MCF 10A (cell line): ENCODE measurements at regions not wholly inside any gene's neighbourhood (a gene's known extent, or its start where the extent isn't known, plus 50 kb on each side); places are given as distances from the start of the nearest gene placed in this dataset.

ENCODE experiments used
- BruUV-seq: library from RNA; stranded (reverse); fragments of 400-500 nt; replicated peaks from 2 replicates; lab custom pipeline; 2021; lab: Mats Ljungman, UMichigan
- CTCF ChIA-PET: fragments of 300-600 bp; sonication (Branson Sonifier 250); formaldehyde crosslinking; extraction: SDS; loops from one replicate; lab custom pipeline; 2021; ENCODE audit warnings: antibody characterized with exemption, inconsistent platforms; lab: Yijun Ruan, JAX
- POLR2A ChIA-PET: fragments of 300-600, 350-650 bp; sonication (Branson Sonifier 250); formaldehyde crosslinking; extraction: SDS; loops from one replicate; lab custom pipeline; 2020; ENCODE audit warnings: antibody characterized with exemption, inconsistent platforms; lab: Yijun Ruan, JAX
- DNase-seq: peaks from one replicate; pipeline ENCODE4 v3.0.0-alpha.2; 2018; ENCODE audit not compliant: unreplicated experiment
- H3K27ac Mint-ChIP-seq: one replicate; pipeline ENCODE4 v1.8.0; 2022; ENCODE audit warnings: mild to moderate bottlenecking, low read depth, mixed read lengths; ENCODE audit not compliant: unreplicated experiment
- H3K27me3 Mint-ChIP-seq: one replicate; pipeline ENCODE4 v1.8.0; 2022; ENCODE audit warnings: mixed read lengths; ENCODE audit not compliant: insufficient read depth, unreplicated experiment
- H3K36me3 Mint-ChIP-seq: one replicate; pipeline ENCODE4 v1.8.0; 2022; ENCODE audit warnings: mild to moderate bottlenecking, moderate library complexity, mixed read lengths; ENCODE audit not compliant: insufficient read depth, unreplicated experiment
- H3K4me1 Mint-ChIP-seq: one replicate; pipeline ENCODE4 v1.8.0; 2022; ENCODE audit warnings: mixed read lengths; ENCODE audit not compliant: insufficient read depth, unreplicated experiment
- H3K4me3 Mint-ChIP-seq: one replicate; pipeline ENCODE4 v1.8.0; 2022; ENCODE audit warnings: mild to moderate bottlenecking, moderate library complexity, mixed read lengths; ENCODE audit not compliant: unreplicated experiment
- H3K9me3 Mint-ChIP-seq: one replicate; pipeline ENCODE4 v1.8.0; 2022; ENCODE audit warnings: mixed read lengths; ENCODE audit not compliant: unreplicated experiment
- intact Hi-C: fragments of 100-400 bp; cut with micrococcal nuclease; formaldehyde crosslinking; loops from 2 replicates; pipeline ENCODE4 v1.14.1; 2022
- TF ChIP-seq, protein P1 (sequence below): fragments of 200-600 bp; IDR thresholded peaks from one replicate; pipeline ENCODE4 v1.8.0; 2022; ENCODE audit warnings: antibody characterized with exemption, mild to moderate bottlenecking; ENCODE audit not compliant: unreplicated experiment

DNA sequence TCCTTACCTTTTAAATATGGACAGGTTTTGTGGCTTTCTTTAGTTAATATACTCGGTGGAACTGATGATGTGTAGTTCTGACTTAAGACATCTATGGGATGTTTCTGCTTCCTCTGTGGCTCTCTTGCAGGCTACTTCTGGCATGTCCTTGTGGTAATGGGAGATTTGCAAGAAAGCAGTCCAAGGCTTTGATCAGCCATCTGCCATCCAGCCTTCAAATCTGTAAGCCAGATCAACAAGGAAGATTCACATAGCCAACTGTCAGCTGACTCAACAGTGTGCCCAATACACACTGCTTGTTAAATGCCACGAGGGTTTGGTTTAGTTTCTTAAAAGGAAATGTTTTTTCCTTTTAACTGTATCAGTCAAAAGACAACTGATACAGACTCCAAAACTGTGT is 722.2 kb upstream of the CHRM3 start:
- no TSS peak for BruUV-seq
- Mint-ChIP-seq H3K9me3 (no peaks in the 10 kb centered on the region), H3K27ac (no peak overlapping the region), H3K4me3 (no peak overlapping the region), H3K36me3 (no peaks in the 10 kb centered on the region), H3K27me3 (no peaks in the 10 kb centered on the region), H3K4me1 (peaks cover 4% of the 10 kb centered on the region)
- CTCF ChIA-PET: no interaction called here
- TF ChIP-seq, protein P1, sequence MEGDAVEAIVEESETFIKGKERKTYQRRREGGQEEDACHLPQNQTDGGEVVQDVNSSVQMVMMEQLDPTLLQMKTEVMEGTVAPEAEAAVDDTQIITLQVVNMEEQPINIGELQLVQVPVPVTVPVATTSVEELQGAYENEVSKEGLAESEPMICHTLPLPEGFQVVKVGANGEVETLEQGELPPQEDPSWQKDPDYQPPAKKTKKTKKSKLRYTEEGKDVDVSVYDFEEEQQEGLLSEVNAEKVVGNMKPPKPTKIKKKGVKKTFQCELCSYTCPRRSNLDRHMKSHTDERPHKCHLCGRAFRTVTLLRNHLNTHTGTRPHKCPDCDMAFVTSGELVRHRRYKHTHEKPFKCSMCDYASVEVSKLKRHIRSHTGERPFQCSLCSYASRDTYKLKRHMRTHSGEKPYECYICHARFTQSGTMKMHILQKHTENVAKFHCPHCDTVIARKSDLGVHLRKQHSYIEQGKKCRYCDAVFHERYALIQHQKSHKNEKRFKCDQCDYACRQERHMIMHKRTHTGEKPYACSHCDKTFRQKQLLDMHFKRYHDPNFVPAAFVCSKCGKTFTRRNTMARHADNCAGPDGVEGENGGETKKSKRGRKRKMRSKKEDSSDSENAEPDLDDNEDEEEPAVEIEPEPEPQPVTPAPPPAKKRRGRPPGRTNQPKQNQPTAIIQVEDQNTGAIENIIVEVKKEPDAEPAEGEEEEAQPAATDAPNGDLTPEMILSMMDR: no peak
- DNase-seq: no peak
- intact Hi-C loops: no loop called here
- POLR2A ChIA-PET: interaction anchor here (0.8 to 2.3 kb wide), 2 partner anchors 10 to 16 kb away, joined by 3 to 8 read pairs; no protein-coding TSS in a partner anchor

GRCh38 chr1:238660849-238661248 is 725.5 kb upstream of the CHRM3 start:
- peaks cover 12% of the 10 kb centered on the region for H3K4me1 Mint-ChIP-seq
- H3K27me3 Mint-ChIP-seq: no peaks in the 10 kb centered on the region
- no peak overlapping the region for H3K27ac Mint-ChIP-seq
- ChIA-PET CTCF (interaction anchor here (0.6 to 0.8 kb wide), 2 partner anchors 34 to 175 kb away, joined by 3 read pairs; no protein-coding TSS in a partner anchor), POLR2A (interaction anchor here (0.7 to 2.1 kb wide), 5 partner anchors 11 to 298 kb away, joined by 3 to 6 read pairs (median 4); no protein-coding TSS in a partner anchor)
- no TSS peak for BruUV-seq
- TF ChIP-seq, protein P1: no peak
- DNase-seq: no peak
- peaks cover 8% of the 10 kb centered on the region for H3K9me3 Mint-ChIP-seq
- intact Hi-C loops: no loop called here
- no peaks in the 10 kb centered on the region for H3K36me3 Mint-ChIP-seq
- H3K4me3 Mint-ChIP-seq: no peak overlapping the region

DNA sequence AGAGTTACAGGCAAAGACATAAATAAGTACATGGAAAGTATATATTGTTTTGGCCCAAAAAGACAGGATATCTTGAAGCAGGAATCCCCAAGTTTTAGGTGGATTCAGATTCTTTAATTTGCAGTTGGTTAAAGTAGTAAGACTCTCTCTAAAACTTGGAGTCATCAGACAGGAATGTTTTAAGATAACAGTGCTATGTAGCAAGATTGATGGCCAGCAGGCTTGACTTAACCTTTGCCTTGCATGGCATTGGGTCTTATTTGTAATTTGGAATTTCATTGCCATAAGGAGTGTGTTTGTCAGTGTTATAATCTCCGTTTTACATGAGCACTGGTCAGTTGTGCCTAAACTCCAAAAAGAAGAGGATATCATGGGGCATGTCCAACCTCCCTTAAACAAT is 727.6 kb upstream of the CHRM3 start:
- Mint-ChIP-seq H3K9me3 (peaks cover 8% of the 10 kb centered on the region), H3K36me3 (no peaks in the 10 kb centered on the region), H3K27me3 (no peaks in the 10 kb centered on the region), H3K4me1 (peaks cover 17% of the 10 kb centered on the region), H3K4me3 (no peak overlapping the region), H3K27ac (peak overlapping the region; percentile 11)
- ChIA-PET POLR2A (no interaction called here), CTCF (interaction anchor here (0.6 to 2.3 kb wide), 3 partner anchors 9 to 122 kb away, joined by 3 to 7 read pairs (median 3); no protein-coding TSS in a partner anchor)
- no TSS peak for BruUV-seq
- TF ChIP-seq, protein P1: no peak
- intact Hi-C loops: no loop called here
- peak; percentile 53 for DNase-seq

- intact Hi-C loops: loop anchor here (2.0 kb wide), 1 partner anchor 47 kb away; no protein-coding TSS in a partner anchor
- H3K27me3 Mint-ChIP-seq: no peaks in the 10 kb centered on the region
- peaks cover 8% of the 10 kb centered on the region for H3K9me3 Mint-ChIP-seq
These were observed 732.6 kb upstream of the CHRM3 start for GRCh38 chr1:238653693-238654321.

More at GRCh38 chr1:238653693-238654321, 732.6 kb upstream of the CHRM3 start:
- peak overlapping the region; percentile 59 for H3K27ac Mint-ChIP-seq
- no TSS peak for BruUV-seq
- H3K36me3 Mint-ChIP-seq: no peaks in the 10 kb centered on the region
- TF ChIP-seq, protein P1: no peak
- ChIA-PET POLR2A (interaction anchor here (0.7 to 1.6 kb wide), 5 partner anchors 8 to 121 kb away, joined by 3 to 8 read pairs (median 3); no protein-coding TSS in a partner anchor), CTCF (interaction anchor here (0.6 to 2.0 kb wide), 7 partner anchors 15 to 847 kb away, joined by 3 to 7 read pairs (median 3); no protein-coding TSS in a partner anchor)
- H3K4me3 Mint-ChIP-seq: no peak overlapping the region
- H3K4me1 Mint-ChIP-seq: peaks cover 26% of the 10 kb centered on the region
- DNase-seq: peak; percentile 64
